ENCODE measurements at regions not wholly inside any gene's neighbourhood (a gene's known extent, or its start where the extent isn't known, plus 50 kb on each side); places are given as distances from the start of the nearest gene placed in this dataset.

- Histone ChIP-seq H3K4me1 (no peaks in the 10 kb centered on the region), H3K27me3 (no peaks in the 10 kb centered on the region), H3K27ac (no peak overlapping the region), H3K4me3 (no peak overlapping the region), H3K36me3 (no peaks in the 10 kb centered on the region), H3K9me3 (no peaks in the 10 kb centered on the region)
- intact Hi-C loops (cut with DNase I), result no loop called here
- no peak for TF ChIP-seq POLR2A (IDR thresholded peaks at IDR 0.05)
- no peak for TF ChIP-seq CTCF (IDR thresholded peaks at IDR 0.05)
- 76 to 89% methylated on average over 5 of the region's 5 CpGs for WGBS, 2 donors
- no peak for DNase-seq
Measured at GRCh38 chr3:177959188-177959587, 577.0 kb upstream of the KCNMB2 start.

GRCh38 chr3:177960014-177960413 lies 576.2 kb upstream of the KCNMB2 start:
- no peak overlapping the region for H3K4me3 ChIP-seq
- 55 to 79% methylated on average over 2 of the region's 2 CpGs for WGBS, 2 donors
- TF ChIP-seq POLR2A (IDR thresholded peaks at IDR 0.05), result no peak
- no peak for TF ChIP-seq CTCF (IDR thresholded peaks at IDR 0.05)
- no peak overlapping the region for H3K27ac ChIP-seq
- no peak for DNase-seq
- no peaks in the 10 kb centered on the region for H3K4me1 ChIP-seq
- intact Hi-C loops (cut with DNase I), result no loop called here
- H3K27me3 ChIP-seq, result no peaks in the 10 kb centered on the region
- H3K9me3 ChIP-seq, result no peaks in the 10 kb centered on the region
- no peaks in the 10 kb centered on the region for H3K36me3 ChIP-seq

GRCh38 chr3:177960722-177961121 lies 575.5 kb upstream of the KCNMB2 start:
- H3K9me3 ChIP-seq, result no peaks in the 10 kb centered on the region
- TF ChIP-seq CTCF (IDR thresholded peaks at IDR 0.05) (no peak), POLR2A (IDR thresholded peaks at IDR 0.05) (no peak)
- intact Hi-C loops (cut with DNase I), result no loop called here

GRCh38 chr3:177961784-177962183 lies 574.5 kb upstream of the KCNMB2 start:
- DNase-seq, result no peak
- 91 to 94% methylated on average over 3 of the region's 3 CpGs for WGBS, 2 donors
- Histone ChIP-seq H3K27me3 (no peaks in the 10 kb centered on the region), H3K36me3 (no peaks in the 10 kb centered on the region), H3K4me3 (no peak overlapping the region), H3K27ac (no peak overlapping the region), H3K4me1 (no peaks in the 10 kb centered on the region), H3K9me3 (no peaks in the 10 kb centered on the region)
- TF ChIP-seq POLR2A (IDR thresholded peaks at IDR 0.05) (no peak), CTCF (IDR thresholded peaks at IDR 0.05) (no peak)
- intact Hi-C loops (cut with DNase I), result no loop called here

More at GRCh38 chr3:177960722-177961121, 575.5 kb upstream of the KCNMB2 start:
- Histone ChIP-seq H3K4me3 (no peak overlapping the region), H3K4me1 (no peaks in the 10 kb centered on the region), H3K27ac (no peak overlapping the region), H3K27me3 (no peaks in the 10 kb centered on the region), H3K36me3 (no peaks in the 10 kb centered on the region)
- DNase-seq, result no peak

- Histone ChIP-seq H3K4me3 (no peak overlapping the region), H3K9me3 (no peaks in the 10 kb centered on the region), H3K4me1 (no peaks in the 10 kb centered on the region), H3K36me3 (no peaks in the 10 kb centered on the region), H3K27ac (no peak overlapping the region), H3K27me3 (no peaks in the 10 kb centered on the region)
- TF ChIP-seq POLR2A (IDR thresholded peaks at IDR 0.05) (no peak), CTCF (IDR thresholded peaks at IDR 0.05) (no peak)
- intact Hi-C loops (cut with DNase I), result no loop called here
- no peak for DNase-seq
- WGBS, 2 donors, result 92 to 100% methylated on average over 1 of the region's 1 CpG
Measured at GRCh38 chr3:177966493-177966892, 569.7 kb upstream of the KCNMB2 start.
